H9 (cell line): ENCODE measurements at regions not wholly inside any gene's neighbourhood (a gene's known extent, or its start where the extent isn't known, plus 50 kb on each side); places are given as distances from the start of the nearest gene placed in this dataset.

Source experiments
- DNase-seq: peaks from one replicate; pipeline ENCODE4 v3.0.0-alpha.2; 2017
- H2AFZ ChIP-seq: one replicate; pipeline ENCODE4 v1.6.1; 2013; ENCODE audit warnings: mild to moderate bottlenecking, low read length, control low read depth, moderate library complexity
- H2AK5ac ChIP-seq: 2 replicates; pipeline ENCODE4 v1.6.1; 2013; ENCODE audit warnings: low read length, control low read depth, mixed read lengths; ENCODE audit not compliant: insufficient read length
- H2BK120ac ChIP-seq: one replicate; pipeline ENCODE4 v1.6.1; 2013; ENCODE audit warnings: low read depth, mild to moderate bottlenecking, low read length, control low read depth, inconsistent platforms; ENCODE audit not compliant: poor library complexity, severe bottlenecking
- H2BK12ac ChIP-seq: 2 replicates; pipeline ENCODE4 v1.6.1; 2013; ENCODE audit warnings: low read length, control low read depth, mixed read lengths, low read depth; ENCODE audit not compliant: insufficient read length
- H2BK15ac ChIP-seq: 2 replicates; pipeline ENCODE4 v1.6.1; 2013; ENCODE audit warnings: low read depth, low read length, control low read depth
- H2BK20ac ChIP-seq: one replicate; pipeline ENCODE4 v1.6.1; 2013; ENCODE audit warnings: low read depth, mild to moderate bottlenecking, low read length, control low read depth, inconsistent platforms; ENCODE audit not compliant: poor library complexity, severe bottlenecking
- H2BK5ac ChIP-seq: 2 replicates; pipeline ENCODE4 v1.6.1; 2013; ENCODE audit warnings: low read length, control low read depth, mixed read lengths; ENCODE audit not compliant: insufficient read length
- H3K14ac ChIP-seq: 2 replicates; pipeline ENCODE4 v1.6.1; 2013; ENCODE audit warnings: low read length, control low read depth; ENCODE audit not compliant: insufficient read depth
- H3K18ac ChIP-seq: 2 replicates; pipeline ENCODE4 v1.6.1; 2013; ENCODE audit warnings: low read depth, mild to moderate bottlenecking, mixed read lengths, low read length, control low read depth; ENCODE audit not compliant: insufficient read length
- H3K23ac ChIP-seq: 2 replicates; pipeline ENCODE4 v1.6.1; 2013; ENCODE audit warnings: low read length, control low read depth, mixed read lengths, low read depth; ENCODE audit not compliant: insufficient read length
- H3K23me2 ChIP-seq: 2 replicates; pipeline ENCODE4 v1.6.1; 2013; ENCODE audit warnings: low read depth, mild to moderate bottlenecking, mixed read lengths, low read length, control low read depth; ENCODE audit not compliant: insufficient read length, poor library complexity, severe bottlenecking
- H3K27ac ChIP-seq: 2 replicates; pipeline ENCODE4 v1.5.1; 2013; ENCODE audit warnings: low read length, control low read depth, mixed read lengths, low read depth; ENCODE audit not compliant: insufficient read length
- H3K27me3 ChIP-seq: 2 replicates; pipeline ENCODE4 v1.6.1; 2013; ENCODE audit warnings: low read length, control low read depth, inconsistent platforms; ENCODE audit not compliant: insufficient read depth
- H3K4ac ChIP-seq: 2 replicates; pipeline ENCODE4 v1.6.1; 2013; ENCODE audit warnings: low read depth, mild to moderate bottlenecking, control low read depth, inconsistent platforms, low read length, moderate library complexity
- H3K4me1 ChIP-seq: 2 replicates; pipeline ENCODE4 v1.6.1; 2013; ENCODE audit warnings: low read length, control low read depth, inconsistent platforms; ENCODE audit not compliant: insufficient read depth
- H3K4me2 ChIP-seq: 2 replicates; pipeline ENCODE4 v1.6.1; 2013; ENCODE audit warnings: low read length, control low read depth, mixed read lengths; ENCODE audit not compliant: insufficient read length, insufficient read depth
- H3K56ac ChIP-seq: 2 replicates; pipeline ENCODE4 v1.6.1; 2013; ENCODE audit warnings: low read depth, mild to moderate bottlenecking, mixed read lengths, low read length, control low read depth; ENCODE audit not compliant: insufficient read length
- H3K79me1 ChIP-seq: 2 replicates; pipeline ENCODE4 v1.6.1; 2013; ENCODE audit warnings: low read depth, mild to moderate bottlenecking, moderate library complexity, low read length, control low read depth, inconsistent platforms; ENCODE audit not compliant: insufficient read depth, poor library complexity, severe bottlenecking
- H3K79me2 ChIP-seq: 2 replicates; pipeline ENCODE4 v1.6.1; 2013; ENCODE audit warnings: low read length, control low read depth, inconsistent platforms; ENCODE audit not compliant: insufficient read depth
- H3K9ac ChIP-seq: 2 replicates; pipeline ENCODE4 v1.6.1; 2013; ENCODE audit warnings: low read length, control low read depth, mixed read lengths; ENCODE audit not compliant: insufficient read length; ENCODE audit errors: extremely low read depth
- H3K9me3 ChIP-seq: one replicate; pipeline ENCODE4 v1.6.1; 2013; ENCODE audit warnings: low read depth, low read length, inconsistent platforms; ENCODE audit not compliant: control insufficient read depth
- H3T11ph ChIP-seq: one replicate; pipeline ENCODE4 v1.6.1; 2013; ENCODE audit warnings: mild to moderate bottlenecking, low read length, control low read depth, inconsistent platforms
- H4K20me1 ChIP-seq: one replicate; pipeline ENCODE4 v1.6.1; 2013; ENCODE audit not compliant: control insufficient read depth, insufficient read length, insufficient read depth
- H4K5ac ChIP-seq: 2 replicates; pipeline ENCODE4 v1.6.1; 2013; ENCODE audit warnings: low read depth, mild to moderate bottlenecking, mixed read lengths, low read length, control low read depth; ENCODE audit not compliant: insufficient read length
- H4K8ac ChIP-seq: replicated peaks from 2 replicates; pipeline ENCODE4 v1.6.1; 2013; ENCODE audit warnings: low read length, control low read depth, mixed read lengths, low read depth; ENCODE audit not compliant: insufficient read length
- H4K91ac ChIP-seq: 2 replicates; pipeline ENCODE4 v1.6.1; 2013; ENCODE audit warnings: low read depth, mild to moderate bottlenecking, moderate library complexity, mixed read lengths, low read length, control low read depth; ENCODE audit not compliant: insufficient read length
- H3K27ac Mint-ChIP-seq, 3 experiments: 2 replicates in 2 of 3; 3 replicates in 1 of 3; pipeline ENCODE4 v1.8.0; 2020 to 2021; ENCODE audit warnings: mixed read lengths in 3 of 3, mild to moderate bottlenecking in 1 of 3, moderate library complexity in 1 of 3
- H3K27me3 Mint-ChIP-seq: 2 replicates; pipeline ENCODE4 v1.8.0; 2021; ENCODE audit warnings: low read depth, mild to moderate bottlenecking, moderate library complexity, mixed read lengths
- H3K36me3 Mint-ChIP-seq, 3 experiments: 2 replicates in 2 of 3; 3 replicates in 1 of 3; pipeline ENCODE4 v1.8.0; 2020 to 2021; ENCODE audit warnings: low read depth in 3 of 3, mixed read lengths in 3 of 3; ENCODE audit not compliant: insufficient read depth in 1 of 3
- H3K4me1 Mint-ChIP-seq, 2 experiments: 2 replicates each; pipeline ENCODE4 v1.8.0; 2020; ENCODE audit warnings: mixed read lengths in 2 of 2
- H3K4me3 Mint-ChIP-seq, 2 experiments: 2 replicates in 1 of 2; 3 replicates in 1 of 2; pipeline ENCODE4 v1.8.0; 2020 to 2021; ENCODE audit warnings: mild to moderate bottlenecking in 2 of 2, mixed read lengths in 2 of 2, moderate library complexity in 1 of 2
- H3K9me3 Mint-ChIP-seq, 2 experiments: 2 replicates in 1 of 2; 3 replicates in 1 of 2; pipeline ENCODE4 v1.8.0; 2020; ENCODE audit warnings: mild to moderate bottlenecking in 2 of 2, mixed read lengths in 2 of 2, moderate library complexity in 1 of 2
- WGBS: extraction: QIAGEN DNeasy Blood & Tissue Kit; methylation state at CpG from one replicate; pipeline ENCODE4 v1.1.7; 2013; ENCODE audit warnings: missing lambda C conversion rate, low lambda C conversion rate, mixed read lengths; ENCODE audit not compliant: insufficient read length; ENCODE audit errors: extremely low coverage; 5-methylcytosine and 5-hydroxymethylcytosine counted together
- TF ChIP-seq, protein P1 (sequence below): fragments of 200-600 bp; sonication (generic); conservative IDR thresholded peaks from 3 replicates; pipeline ENCODE4 v1.8.0; 2021; ENCODE audit warnings: antibody characterized with exemption, mild to moderate bottlenecking

DNA sequence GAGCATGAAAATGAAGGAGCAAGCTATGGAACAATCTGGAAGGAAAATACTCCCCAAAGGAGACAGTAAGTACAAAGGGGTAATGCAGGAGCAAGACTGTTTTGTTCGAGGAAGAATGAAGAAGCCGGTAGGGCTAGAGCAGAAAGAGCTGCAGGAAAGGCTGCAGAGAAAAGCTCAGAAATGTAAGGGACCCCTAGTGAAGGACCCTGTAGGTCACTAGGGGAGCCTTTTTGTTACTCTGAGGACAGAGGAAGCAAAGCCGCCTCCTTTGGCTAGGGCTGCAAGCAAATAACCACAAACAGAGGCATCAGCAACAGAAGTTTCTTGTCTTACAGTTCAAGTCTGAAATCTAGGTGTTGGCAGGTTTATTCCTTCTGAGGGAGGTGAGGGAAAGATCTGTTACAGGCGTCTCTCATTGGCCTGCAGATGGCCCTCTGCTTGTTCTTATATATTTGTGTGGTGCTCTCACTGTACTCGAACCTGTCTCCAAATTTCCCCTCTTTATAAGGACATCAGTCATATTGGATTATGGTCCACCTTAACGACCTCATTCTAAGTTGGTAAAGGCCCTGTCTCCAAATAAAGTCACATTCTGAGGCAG is 362.3 kb downstream of the COG6 start:
- H3K27ac Mint-ChIP-seq = no peak overlapping the region; a peak in 1 of 7 replicates
- H3K27me3 Mint-ChIP-seq = no peaks in the 10 kb centered on the region
- no CpG with 5 or more reads among the region's 6 CpGs for WGBS
- no peaks in the 10 kb centered on the region for H3K9me3 ChIP-seq
- H2BK5ac ChIP-seq = no peak overlapping the region
- no peaks in the 10 kb centered on the region for H3K79me1 ChIP-seq
- no peak overlapping the region for H2AK5ac ChIP-seq
- H4K5ac ChIP-seq = no peak overlapping the region
- H3K27ac ChIP-seq = no peak overlapping the region
- H4K20me1 ChIP-seq = no peaks in the 10 kb centered on the region
- H3K79me2 ChIP-seq = no peaks in the 10 kb centered on the region
- H2BK12ac ChIP-seq = no peak overlapping the region
- H3K18ac ChIP-seq = no peak overlapping the region
- no peaks in the 10 kb centered on the region for H3K23me2 ChIP-seq
- H3K23ac ChIP-seq = no peak overlapping the region
- H2BK120ac ChIP-seq = no peak overlapping the region
- no peak overlapping the region for H3K9ac ChIP-seq
- no peak for DNase-seq
- no peak overlapping the region for H2BK20ac ChIP-seq
- peaks cover 10 to 11% of the 10 kb centered on the region in 2 experiments for H3K4me1 Mint-ChIP-seq
- H3K4me3 Mint-ChIP-seq = no peak overlapping the region
- H3K27me3 ChIP-seq = no peaks in the 10 kb centered on the region
- H3T11ph ChIP-seq = no peak overlapping the region
- TF ChIP-seq, protein P1, sequence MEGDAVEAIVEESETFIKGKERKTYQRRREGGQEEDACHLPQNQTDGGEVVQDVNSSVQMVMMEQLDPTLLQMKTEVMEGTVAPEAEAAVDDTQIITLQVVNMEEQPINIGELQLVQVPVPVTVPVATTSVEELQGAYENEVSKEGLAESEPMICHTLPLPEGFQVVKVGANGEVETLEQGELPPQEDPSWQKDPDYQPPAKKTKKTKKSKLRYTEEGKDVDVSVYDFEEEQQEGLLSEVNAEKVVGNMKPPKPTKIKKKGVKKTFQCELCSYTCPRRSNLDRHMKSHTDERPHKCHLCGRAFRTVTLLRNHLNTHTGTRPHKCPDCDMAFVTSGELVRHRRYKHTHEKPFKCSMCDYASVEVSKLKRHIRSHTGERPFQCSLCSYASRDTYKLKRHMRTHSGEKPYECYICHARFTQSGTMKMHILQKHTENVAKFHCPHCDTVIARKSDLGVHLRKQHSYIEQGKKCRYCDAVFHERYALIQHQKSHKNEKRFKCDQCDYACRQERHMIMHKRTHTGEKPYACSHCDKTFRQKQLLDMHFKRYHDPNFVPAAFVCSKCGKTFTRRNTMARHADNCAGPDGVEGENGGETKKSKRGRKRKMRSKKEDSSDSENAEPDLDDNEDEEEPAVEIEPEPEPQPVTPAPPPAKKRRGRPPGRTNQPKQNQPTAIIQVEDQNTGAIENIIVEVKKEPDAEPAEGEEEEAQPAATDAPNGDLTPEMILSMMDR = peak; percentile 27; the same call in 2 of the 3 replicates
- H3K4me1 ChIP-seq = no peaks in the 10 kb centered on the region
- no peak overlapping the region for H4K8ac ChIP-seq
- H3K4ac ChIP-seq = no peak overlapping the region
- H4K91ac ChIP-seq = no peak overlapping the region
- no peak overlapping the region for H2AFZ ChIP-seq
- no peak overlapping the region for H3K4me2 ChIP-seq
- H3K36me3 Mint-ChIP-seq = no peaks in the 10 kb centered on the region
- H3K14ac ChIP-seq = no peak overlapping the region
- H2BK15ac ChIP-seq = no peak overlapping the region
- no peaks in the 10 kb centered on the region for H3K9me3 Mint-ChIP-seq
- no peak overlapping the region for H3K56ac ChIP-seq
